Endometrium (tissue), 2 donors: ENCODE measurements at regions not wholly inside any gene's neighbourhood (a gene's known extent, or its start where the extent isn't known, plus 50 kb on each side); places are given as distances from the start of the nearest gene placed in this dataset.
"Not testable (repeated sequence)": the region's sequence is repeated elsewhere in the genome, so short reads cannot be mapped to it uniquely, and the experiment has no call there.

Source experiments
- FAIRE-seq: peaks from 2 replicates; lab custom pipeline; 2012; peaks lifted over from hg19 to GRCh38; lab: Jason Lieb, UNC
- donor health status: control.
- donor health status: control.

GRCh38 chr9:1919229-1919628 is 95.9 kb upstream of the SMARCA2 start:
- no peak for FAIRE-seq

GRCh38 chr9:1920386-1920785 is 94.8 kb upstream of the SMARCA2 start:
- no peak for FAIRE-seq

- FAIRE-seq, result no peak
Observed at GRCh38 chr9:1922026-1922425, 93.1 kb upstream of the SMARCA2 start.

- no peak for FAIRE-seq
Observed at GRCh38 chr9:1927546-1927945, 87.6 kb upstream of the SMARCA2 start.

DNA sequence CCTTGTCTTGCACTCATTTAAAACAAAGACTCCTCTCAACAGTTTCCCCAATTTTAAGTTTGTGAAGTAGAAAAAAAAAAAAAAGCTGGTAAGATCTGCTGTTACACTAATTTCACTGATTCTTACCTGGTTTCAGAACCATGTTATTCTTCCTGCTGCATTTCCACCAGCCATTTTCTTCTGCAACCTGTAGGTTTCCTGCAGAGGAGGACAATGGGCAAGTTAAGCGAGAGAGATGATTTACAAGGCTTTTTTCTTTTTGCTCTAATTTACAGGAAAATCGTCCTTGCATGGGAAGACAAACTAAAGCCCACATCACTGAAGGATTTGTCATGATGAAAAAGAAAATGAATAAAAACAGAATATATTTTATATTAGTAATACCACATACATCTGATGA is 86.0 kb upstream of the SMARCA2 start:
- FAIRE-seq, result no peak

GRCh38 chr9:1929722-1930244 is 85.4 kb upstream of the SMARCA2 start:
- FAIRE-seq, result no peak

DNA sequence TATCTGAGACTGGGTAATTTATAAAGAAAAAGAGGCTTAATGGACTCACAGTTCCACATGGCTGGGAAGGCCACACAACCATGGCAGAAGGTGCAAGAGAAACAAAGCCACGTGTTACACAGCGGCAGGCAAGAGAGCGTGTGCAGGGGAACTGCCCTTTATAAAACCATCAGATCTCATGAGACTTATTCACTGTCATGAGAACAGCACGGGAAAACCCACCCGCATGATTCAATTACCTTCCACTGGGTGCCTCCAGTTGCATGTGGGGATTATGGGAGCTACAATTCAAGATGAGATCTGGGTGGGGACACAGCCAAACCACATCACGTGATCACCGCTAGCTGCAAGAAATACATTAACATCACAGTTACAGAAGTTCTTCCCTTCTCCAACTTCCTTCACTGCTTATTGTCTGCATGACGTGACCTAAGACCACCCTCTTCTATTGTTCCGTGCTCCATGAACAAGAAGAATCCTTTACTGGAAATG is 84.9 kb upstream of the SMARCA2 start:
- not testable (repeated sequence) for FAIRE-seq

GRCh38 chr9:1938135-1938534 is 77.0 kb upstream of the SMARCA2 start:
- FAIRE-seq, result no peak

DNA sequence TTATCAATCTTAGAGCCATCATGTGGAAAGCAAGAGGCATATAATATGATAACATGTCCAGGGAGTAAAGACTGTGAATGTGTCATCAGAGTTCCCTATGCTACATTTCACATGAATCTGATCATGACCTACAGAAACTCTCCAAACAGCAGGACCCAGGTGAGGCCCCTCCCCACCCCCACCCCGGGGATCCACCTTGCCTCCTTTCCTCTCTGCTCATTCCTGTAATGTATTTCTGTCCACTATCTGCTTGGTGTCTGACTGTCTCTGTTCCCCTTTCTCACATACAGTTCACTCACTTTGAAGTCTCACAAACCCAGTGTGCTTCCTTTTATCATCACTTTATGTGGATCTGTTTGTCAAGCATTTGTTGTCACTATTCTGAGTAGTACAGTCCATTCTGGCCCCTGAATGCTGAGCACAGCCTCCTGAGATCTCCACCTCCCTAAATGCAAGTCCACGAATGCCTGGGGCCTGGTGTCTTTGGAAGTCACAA is 76.4 kb upstream of the SMARCA2 start:
- no peak for FAIRE-seq

DNA sequence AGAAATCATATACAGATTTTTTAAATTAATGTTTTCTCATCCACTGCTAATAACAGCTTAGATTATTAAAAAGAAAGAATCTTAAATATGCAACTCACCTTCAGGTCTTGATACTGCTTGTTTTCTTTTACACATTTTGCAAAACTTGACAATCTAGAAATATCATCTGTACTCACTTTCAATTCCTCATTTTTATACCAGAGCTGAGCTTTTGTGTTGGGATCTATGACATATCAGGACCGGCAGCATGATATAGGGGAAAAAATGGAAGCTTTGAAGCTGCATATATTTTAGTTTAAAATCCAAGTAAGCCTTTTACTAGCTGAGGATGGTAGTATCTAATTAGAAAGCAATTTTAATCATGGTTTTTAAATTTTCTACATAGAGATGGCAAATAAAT is 75.7 kb upstream of the SMARCA2 start:
- no peak for FAIRE-seq

DNA sequence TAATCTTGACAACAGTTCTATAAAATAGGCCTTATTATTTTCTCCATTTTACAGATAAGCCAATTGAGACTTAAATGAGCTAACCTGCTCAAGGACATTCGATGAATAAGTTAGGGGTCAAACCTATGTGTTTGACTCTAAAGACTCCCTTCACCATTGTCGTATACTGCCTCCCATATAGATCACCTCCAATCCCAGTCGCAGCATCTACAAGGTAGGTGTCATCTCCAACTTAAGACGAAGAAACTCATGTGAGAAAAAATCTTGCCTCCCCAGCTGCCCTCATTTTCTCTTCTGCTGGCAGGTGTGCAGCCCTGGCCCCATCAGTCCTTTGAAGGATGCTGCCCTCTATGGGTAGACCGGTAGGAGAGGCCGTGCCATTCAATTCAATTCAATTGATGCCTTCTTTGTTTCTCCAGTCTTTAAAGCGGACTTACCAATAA is 75.2 kb upstream of the SMARCA2 start:
- FAIRE-seq, result no peak

DNA sequence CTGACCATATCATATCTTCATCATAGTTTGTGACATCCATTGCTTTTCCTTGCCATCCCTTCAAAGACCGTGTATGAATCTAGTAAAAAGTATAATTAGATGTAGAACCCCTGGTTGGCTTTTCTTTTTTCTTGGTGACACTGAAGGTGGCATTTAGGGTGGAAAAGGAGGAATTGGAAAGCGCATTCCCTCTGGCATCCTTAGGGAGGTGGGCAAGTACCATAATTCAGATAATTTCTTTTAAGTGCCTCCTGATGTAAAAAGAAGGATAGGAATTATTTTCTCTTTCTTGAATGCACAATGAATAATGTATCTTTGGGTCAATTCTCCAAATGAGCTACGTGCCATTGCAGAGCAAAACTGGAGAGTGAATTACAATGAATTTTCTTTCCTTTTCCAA is 73.2 kb upstream of the SMARCA2 start:
- FAIRE-seq, result no peak

GRCh38 chr9:1946526-1947283 is 68.4 kb upstream of the SMARCA2 start:
- FAIRE-seq, result no peak

DNA sequence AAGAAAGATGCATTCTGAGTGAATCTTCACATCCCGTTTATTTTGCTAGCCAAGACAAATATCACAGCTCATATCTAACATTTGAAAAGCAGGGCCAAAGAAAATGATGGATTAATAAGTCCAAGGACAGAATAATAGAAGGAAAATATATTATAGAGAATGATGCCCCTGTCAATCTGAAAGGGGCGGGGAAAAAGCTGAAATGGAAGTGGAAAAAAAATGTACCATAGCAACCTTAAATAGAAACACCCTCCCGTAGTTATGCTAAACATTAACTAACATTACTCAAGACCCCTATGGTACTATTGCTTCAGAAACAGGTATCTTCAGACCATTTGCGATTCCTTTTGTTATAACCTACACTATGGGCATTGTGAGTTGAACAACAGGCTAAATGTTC is 67.7 kb upstream of the SMARCA2 start:
- FAIRE-seq, result no peak

DNA sequence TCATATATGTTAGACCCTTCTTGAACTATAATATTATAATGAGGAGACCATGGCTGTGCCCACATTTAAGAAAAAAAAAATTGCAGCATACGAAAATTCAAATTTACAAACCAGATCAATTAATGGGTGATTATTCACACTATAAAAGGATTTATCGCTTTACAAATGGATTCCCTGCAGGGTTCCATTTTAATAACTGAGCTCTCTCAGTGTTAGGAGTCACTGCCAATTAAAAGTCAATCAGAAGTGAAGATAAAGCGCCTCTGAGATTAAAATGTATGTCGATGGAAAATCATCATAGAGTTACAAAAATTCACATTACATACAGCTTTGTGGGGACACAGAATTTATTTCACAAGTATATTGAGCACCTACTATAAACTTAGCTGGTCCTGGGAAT is 66.6 kb upstream of the SMARCA2 start:
- no peak for FAIRE-seq

DNA sequence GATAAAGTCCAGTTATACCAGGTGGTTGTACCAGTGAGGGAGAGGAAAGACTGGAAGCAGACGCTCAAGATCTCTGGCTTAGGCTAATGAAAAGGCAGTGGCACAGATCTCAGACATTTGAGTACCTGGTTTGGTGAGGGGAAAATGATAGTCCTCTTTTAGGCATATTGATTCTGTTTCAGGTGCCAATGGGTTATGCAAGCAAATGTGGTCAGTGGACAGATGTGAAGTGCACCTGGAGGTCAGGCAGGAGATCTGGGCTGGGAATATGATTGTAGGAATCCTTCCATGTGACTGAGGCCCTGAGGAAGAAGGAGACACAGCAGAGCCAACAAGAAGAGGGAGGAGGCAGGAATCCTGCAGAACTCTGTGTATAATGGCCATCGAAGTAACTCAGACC is 63.7 kb upstream of the SMARCA2 start:
- FAIRE-seq, result no peak

DNA sequence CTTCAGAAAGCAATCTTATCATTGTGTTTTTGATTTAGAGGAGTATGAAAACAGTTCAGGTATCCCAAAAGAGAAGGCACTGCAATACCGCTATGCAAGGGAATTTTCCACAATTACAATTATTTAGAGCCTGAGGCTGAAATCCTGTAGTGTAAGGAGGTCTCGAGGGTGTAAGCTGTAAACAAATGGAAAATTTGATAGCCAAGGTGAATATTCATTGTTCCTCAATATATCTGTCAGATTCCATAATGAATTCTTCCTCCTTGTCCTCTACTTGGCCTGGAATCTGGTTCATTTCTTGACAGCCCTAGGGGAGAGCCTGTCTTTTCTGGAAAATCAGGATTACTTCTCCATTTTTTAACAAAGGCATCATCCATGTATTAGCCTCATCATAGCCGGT is 63.1 kb upstream of the SMARCA2 start:
- no peak for FAIRE-seq

GRCh38 chr9:1954238-1954637 is 60.9 kb upstream of the SMARCA2 start:
- no peak for FAIRE-seq

DNA sequence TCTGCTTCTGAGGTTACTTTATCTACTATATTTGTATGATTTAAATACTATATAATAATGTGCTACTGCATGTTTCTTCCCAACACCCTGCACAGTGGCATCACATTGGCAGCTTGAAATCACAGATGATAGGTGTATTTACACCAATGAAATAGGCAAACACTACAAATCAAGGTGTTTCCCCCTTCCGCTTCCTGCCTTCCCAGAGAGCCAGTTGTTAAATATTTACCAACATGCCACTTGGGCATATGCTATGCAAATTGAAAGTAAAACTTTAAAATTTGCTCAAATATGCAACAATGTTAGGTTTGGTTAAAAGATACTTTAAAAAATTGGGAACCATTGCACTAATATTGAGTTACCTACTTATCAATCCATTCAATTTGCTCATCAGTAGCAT is 58.2 kb upstream of the SMARCA2 start:
- no peak for FAIRE-seq

DNA sequence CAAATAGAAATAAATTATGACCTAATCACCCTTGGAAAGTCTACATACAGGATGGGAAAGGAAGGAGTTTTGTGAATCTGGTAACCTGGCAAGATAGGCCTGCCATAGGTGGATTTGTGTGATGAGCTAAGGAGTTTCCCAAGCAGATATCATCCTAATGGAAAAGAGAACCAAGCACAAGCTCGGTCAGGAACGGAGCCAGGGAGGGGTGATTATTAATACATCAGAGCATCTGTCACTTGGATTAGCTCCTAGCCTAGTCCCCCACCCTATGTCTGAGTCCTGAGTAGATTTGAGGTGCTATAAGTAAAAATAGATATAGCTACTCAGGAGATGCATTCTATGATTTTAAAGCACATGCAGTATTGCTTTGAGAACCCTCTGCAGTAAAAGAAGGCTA is 57.3 kb upstream of the SMARCA2 start:
- no peak for FAIRE-seq

- FAIRE-seq, result no peak
Observed at GRCh38 chr9:1959371-1959770, 55.8 kb upstream of the SMARCA2 start.

GRCh38 chr9:1960342-1961042 is 54.7 kb upstream of the SMARCA2 start:
- FAIRE-seq, result no peak

- FAIRE-seq, result no peak
Observed at GRCh38 chr9:1962122-1962521, 53.0 kb upstream of the SMARCA2 start.
